Right ventricle myocardium inferior (tissue), 1 donor: ENCODE measurements at regions not wholly inside any gene's neighbourhood (a gene's known extent, or its start where the extent isn't known, plus 50 kb on each side); places are given as distances from the start of the nearest gene placed in this dataset.
A peak's percentile ranks its signal among the peaks of the same experiment; 100 is the strongest.

ENCODE experiments used
- ATAC-seq: fragments of 200-7000 bp; cut with Tn5 transposase; one replicate; pipeline ENCODE4 v1.9.1; 2020; ENCODE audit warnings: mild to moderate bottlenecking, moderate library complexity
- DNase-seq: peaks from one replicate; pipeline ENCODE4 v3.0.0; 2021; ENCODE audit errors: missing footprints
- intact Hi-C: fragments of 100-400 bp; cut with DNase I; formaldehyde crosslinking; loops from one replicate; pipeline ENCODE4 v1.11.0; 2022
- donor health status: DM: no; HTN: yes; CAD: no; lungs with severe emphysema.

GRCh38 chr14:87491816-87492215 lies 501.2 kb downstream of the GALC start:
- intact Hi-C loops, result no loop called here
- DNase-seq (no peak), ATAC-seq (no peak)

DNA sequence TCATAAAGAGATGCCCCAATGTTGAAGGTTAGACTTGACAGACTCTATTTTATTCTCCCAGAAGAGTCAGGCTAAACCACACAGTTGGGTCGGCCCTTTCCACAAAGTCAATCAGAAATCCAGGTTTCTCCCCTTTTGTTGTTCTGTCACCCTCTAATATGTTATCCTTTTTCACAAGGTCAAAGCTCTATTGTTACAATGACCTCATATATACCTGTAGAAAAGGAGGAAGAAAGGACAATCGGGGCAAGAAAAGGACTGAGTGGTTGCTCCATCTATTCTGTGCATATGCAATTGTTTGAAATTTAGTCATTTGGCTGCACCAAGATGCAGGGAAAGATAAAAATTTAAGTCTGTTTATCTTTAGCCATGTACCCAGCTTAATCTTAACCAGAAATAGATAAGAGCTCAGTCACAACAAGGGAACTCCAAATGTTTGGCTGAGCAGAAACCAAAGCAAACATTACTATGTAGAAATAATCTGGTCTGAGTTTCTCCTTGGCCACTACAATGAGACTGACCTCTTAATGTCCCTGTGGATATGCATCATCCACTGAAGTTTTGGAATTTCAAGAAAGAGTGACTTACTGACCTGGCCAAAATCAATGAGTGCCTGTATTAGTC lies 503.7 kb downstream of the GALC start:
- intact Hi-C loops, result no loop called here
- ATAC-seq, result no peak

GRCh38 chr14:87483271-87484260 lies 509.4 kb downstream of the GALC start:
- intact Hi-C loops, result no loop called here
- ATAC-seq (no peak), DNase-seq (no peak)

More for the DNA sequence above, 503.7 kb downstream of the GALC start:
- DNase-seq, result no peak

- ATAC-seq, result no peak
- no peak for DNase-seq
- intact Hi-C loops, result no loop called here
These were observed 524.5 kb downstream of the GALC start for GRCh38 chr14:87468531-87468930.

GRCh38 chr14:87467578-87467977 lies 525.4 kb downstream of the GALC start:
- intact Hi-C loops, result no loop called here
- DNase-seq, result no peak
- ATAC-seq, result no peak

DNA sequence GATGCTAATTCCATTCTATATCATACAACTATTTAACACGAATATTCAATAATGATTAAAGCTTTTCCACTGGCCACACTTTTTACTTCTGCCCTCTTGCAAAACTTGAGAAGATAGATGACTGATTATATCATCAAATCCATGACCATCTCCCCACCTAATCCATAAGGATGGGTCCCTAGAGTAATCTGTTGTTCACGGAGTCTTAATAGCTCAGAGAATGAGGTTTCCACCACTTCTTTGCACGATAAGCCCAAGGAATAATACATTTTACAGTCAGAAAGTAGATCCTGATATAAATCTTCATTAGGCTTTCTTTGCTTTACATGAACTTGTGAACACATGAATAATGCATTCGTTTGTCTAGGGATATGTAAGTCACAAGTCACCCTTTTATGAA lies 527.2 kb downstream of the GALC start:
- no peak for ATAC-seq
- intact Hi-C loops, result no loop called here
- no peak for DNase-seq

GRCh38 chr14:87461704-87462103 lies 531.3 kb downstream of the GALC start:
- no peak for DNase-seq
- intact Hi-C loops, result no loop called here
- no peak for ATAC-seq

DNA sequence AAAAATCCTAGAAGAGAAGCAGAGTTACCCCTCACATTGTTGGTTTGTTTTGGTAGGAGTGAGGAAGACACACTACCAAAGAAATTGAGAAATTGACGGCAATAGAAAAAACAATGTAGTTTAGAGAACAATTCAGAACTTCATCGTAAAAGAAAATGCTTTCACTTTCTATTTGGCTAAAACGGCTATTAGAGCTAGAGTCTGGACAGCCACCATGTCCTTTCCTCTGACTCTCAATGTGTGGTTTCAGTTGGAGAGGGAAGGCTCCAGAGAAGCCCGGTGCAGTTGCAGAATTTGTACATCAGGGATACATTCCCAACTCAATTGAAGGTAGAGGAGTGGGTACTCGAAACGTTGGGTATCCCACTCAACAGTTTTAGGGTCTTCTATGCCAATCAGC lies 535.3 kb downstream of the GALC start:
- ATAC-seq (no peak), DNase-seq (no peak)
- intact Hi-C loops, result no loop called here

GRCh38 chr14:87450193-87450592 lies 542.8 kb downstream of the GALC start:
- ATAC-seq (no peak), DNase-seq (no peak)
- intact Hi-C loops, result no loop called here

DNA sequence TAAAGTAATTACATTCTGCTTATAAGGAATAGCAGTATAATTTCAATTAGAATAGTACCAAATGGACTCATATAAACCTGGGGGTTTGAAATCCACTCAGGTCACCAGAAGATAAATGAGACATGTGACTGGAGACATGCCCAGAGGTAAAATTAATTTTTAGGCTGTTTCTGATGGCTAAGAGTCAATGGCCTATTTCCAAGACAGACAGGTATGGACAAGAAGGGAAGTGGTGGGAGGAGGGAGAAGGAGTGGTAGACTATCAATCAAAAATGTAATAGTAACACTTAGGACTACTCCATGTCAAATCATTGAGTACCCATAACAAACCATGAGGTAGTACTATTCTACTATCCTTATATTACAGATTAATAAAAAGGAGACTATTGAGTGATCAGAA lies 544.0 kb downstream of the GALC start:
- no peak for ATAC-seq
- intact Hi-C loops, result no loop called here
- DNase-seq, result no peak

DNA sequence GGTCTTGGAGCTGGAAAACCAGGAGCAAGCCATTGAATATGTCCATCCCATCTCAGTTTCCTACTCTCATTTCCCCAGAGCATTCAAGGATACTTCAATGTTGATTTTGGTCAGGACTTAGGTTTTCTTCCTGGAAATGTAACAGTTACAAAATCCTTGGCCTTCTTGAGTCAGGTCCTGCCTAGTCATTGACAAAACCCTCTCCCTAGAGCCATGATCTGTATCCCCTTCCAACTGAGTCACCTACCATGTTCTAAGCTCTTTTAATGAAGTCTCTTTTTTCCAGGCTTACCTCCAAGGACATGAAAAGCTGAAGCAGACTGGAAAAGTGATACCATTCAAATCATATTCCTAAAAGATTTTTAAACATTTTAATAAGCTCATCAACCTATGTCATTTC lies 549.2 kb downstream of the GALC start:
- DNase-seq, result no peak
- ATAC-seq, result peak; percentile 60
- intact Hi-C loops, result no loop called here

GRCh38 chr14:87443039-87443438 lies 549.9 kb downstream of the GALC start:
- ATAC-seq, result no peak
- intact Hi-C loops, result no loop called here

DNA sequence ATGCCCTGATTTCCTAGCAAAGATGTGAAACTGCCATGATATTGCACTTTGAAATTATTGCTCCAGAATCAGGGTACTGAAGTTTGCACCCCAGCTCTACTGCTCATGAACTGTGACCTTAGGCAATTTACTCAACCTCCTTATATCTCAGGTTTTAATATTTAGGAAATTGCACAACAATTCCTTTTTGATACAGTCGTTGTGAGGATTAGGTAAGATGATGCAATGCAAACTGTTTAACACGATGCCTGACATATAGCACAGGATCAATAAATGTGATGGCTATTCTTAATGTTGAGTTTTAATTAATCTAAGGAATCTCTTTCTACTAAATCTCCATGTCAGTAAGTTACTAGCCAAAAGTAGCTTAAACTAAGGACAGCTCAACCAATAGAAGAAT lies 555.8 kb downstream of the GALC start:
- no peak for DNase-seq
- ATAC-seq, result no peak
- intact Hi-C loops, result no loop called here

More at GRCh38 chr14:87443039-87443438, 549.9 kb downstream of the GALC start:
- no peak for DNase-seq

- intact Hi-C loops, result no loop called here
- DNase-seq (no peak), ATAC-seq (no peak)
These were observed 558.3 kb downstream of the GALC start for GRCh38 chr14:87434680-87435079.

GRCh38 chr14:87434011-87434410 lies 559.0 kb downstream of the GALC start:
- DNase-seq, result no peak
- no peak for ATAC-seq
- intact Hi-C loops, result no loop called here

DNA sequence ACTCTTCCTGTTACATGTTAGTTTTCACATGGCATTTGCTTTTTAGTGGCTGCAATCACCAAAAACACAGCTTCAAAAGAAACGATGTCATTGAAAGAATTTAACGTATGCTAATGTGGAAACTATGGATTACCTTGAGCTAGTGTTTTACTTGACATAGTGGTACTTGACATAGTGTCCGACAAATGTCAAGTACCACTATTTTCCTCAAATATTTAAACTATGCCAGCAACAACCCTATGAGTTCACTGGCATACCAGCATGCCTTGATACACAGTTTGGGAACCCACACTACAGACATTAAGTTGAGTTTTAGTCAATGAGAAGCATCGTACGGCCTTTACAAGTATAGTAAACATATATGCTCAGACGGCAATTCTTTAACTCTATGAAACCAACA lies 560.3 kb downstream of the GALC start:
- intact Hi-C loops, result no loop called here
- no peak for ATAC-seq
- no peak for DNase-seq

DNA sequence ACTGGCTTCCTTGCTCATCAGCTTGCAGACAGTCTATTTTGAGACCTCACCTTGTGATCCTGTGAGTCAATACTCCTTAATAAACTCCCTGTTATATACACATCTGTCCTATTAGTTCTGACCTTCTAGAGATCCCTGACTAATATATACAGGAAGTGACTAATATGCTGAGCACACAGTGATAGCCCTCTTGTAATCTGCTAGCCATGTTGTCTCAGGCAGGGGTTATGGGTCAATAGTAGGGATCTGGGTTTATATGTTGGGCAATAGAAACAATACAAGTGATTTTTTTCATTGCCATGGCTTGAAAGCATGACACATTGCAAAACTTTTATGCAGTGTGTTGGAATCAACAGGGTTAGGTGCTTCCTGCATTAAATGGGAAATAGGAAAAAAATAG lies 562.2 kb downstream of the GALC start:
- intact Hi-C loops, result no loop called here
- ATAC-seq, result no peak
- DNase-seq, result no peak

- intact Hi-C loops, result no loop called here
- ATAC-seq (no peak), DNase-seq (no peak)
These were observed 562.8 kb downstream of the GALC start for GRCh38 chr14:87430214-87430613.

DNA sequence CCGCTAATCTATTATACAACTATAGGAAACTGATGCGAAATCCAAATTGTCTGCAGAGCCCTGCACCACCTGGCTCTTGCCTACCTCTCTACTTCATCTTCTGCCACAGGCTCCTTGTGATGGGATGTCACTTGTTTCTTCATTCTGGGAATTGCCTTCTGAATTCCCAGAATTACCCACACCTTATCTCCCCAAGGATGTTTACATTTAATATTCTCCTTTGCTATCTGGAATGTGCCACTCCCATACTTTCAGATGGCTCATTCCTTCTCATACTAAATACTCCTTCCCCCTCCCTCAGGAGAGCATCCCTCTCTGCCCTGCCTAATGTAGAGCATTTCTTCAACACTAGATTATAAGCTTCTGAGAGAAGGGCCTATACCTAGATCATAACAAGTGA lies 573.1 kb downstream of the GALC start:
- intact Hi-C loops, result no loop called here
- DNase-seq (no peak), ATAC-seq (no peak)

DNA sequence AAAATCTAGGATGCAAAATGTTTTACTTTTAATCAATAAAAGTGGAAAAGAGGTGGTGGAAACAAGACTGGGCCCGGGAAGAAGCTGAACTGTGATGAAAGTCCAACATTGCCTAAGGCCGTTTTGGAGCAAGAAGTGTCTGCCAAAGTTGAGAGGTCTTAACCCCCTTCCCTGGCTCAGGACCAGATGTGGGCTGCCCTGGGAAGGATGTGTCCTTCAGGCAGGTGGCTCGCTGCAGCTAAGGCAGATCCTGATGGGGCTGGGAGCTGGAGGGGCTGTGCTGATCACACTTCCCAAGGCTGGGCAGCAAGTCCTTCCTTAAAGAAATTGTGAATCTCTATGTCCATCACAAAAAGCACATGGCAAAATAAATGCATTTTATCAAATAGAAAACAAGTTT lies 581.6 kb downstream of the GALC start:
- intact Hi-C loops, result no loop called here
- ATAC-seq, result no peak
- DNase-seq, result no peak
